Ishikawa (cell line): ENCODE measurements at regions not wholly inside any gene's neighbourhood (a gene's known extent, or its start where the extent isn't known, plus 50 kb on each side); places are given as distances from the start of the nearest gene placed in this dataset.

Experiments
- CEBPB ChIP-seq: IDR thresholded peaks from 2 replicates; pipeline ENCODE4 v1.6.1; 2012
- CREB1 ChIP-seq: IDR thresholded peaks from 2 replicates; pipeline ENCODE4 v1.6.1; 2012; ENCODE audit warnings: low read depth
- EGR1 ChIP-seq: IDR thresholded peaks from 2 replicates; pipeline ENCODE4 v1.6.1; 2012
- EP300 ChIP-seq: IDR thresholded peaks from 2 replicates; pipeline ENCODE4 v1.6.1; 2012; ENCODE audit warnings: borderline replicate concordance
- FOXM1 ChIP-seq: IDR thresholded peaks from 2 replicates; pipeline ENCODE4 v1.6.1; 2012; ENCODE audit warnings: low read depth, borderline replicate concordance
- NFIC ChIP-seq: IDR thresholded peaks from 2 replicates; pipeline ENCODE4 v1.6.1; 2012
- RAD21 ChIP-seq: IDR thresholded peaks from 2 replicates; pipeline ENCODE4 v1.6.1; 2012; ENCODE audit warnings: low read depth
- TAF1 ChIP-seq: IDR thresholded peaks from 2 replicates; pipeline ENCODE4 v1.6.1; 2012; ENCODE audit warnings: low read depth, mild to moderate bottlenecking
- TCF12 ChIP-seq: IDR thresholded peaks from 2 replicates; pipeline ENCODE4 v1.6.1; 2012; ENCODE audit warnings: low read depth
- TEAD4 ChIP-seq: IDR thresholded peaks from 2 replicates; pipeline ENCODE4 v1.6.1; 2012
- YY1 ChIP-seq: IDR thresholded peaks from 2 replicates; pipeline ENCODE4 v1.6.1; 2012; ENCODE audit warnings: low read depth
- ZBTB7A ChIP-seq: IDR thresholded peaks from 2 replicates; pipeline ENCODE4 v1.6.1; 2012; ENCODE audit warnings: low read depth
- TF ChIP-seq, protein P1 (sequence below): IDR thresholded peaks from 2 replicates; pipeline ENCODE4 v1.6.1; 2012; ENCODE audit warnings: low read depth, mild to moderate bottlenecking
- TF ChIP-seq, protein P2 (sequence below): IDR thresholded peaks from 2 replicates; pipeline ENCODE4 v1.6.1; 2012
- TF ChIP-seq, protein P3 (sequence below): IDR thresholded peaks from 2 replicates; pipeline ENCODE4 v1.6.1; 2012

DNA sequence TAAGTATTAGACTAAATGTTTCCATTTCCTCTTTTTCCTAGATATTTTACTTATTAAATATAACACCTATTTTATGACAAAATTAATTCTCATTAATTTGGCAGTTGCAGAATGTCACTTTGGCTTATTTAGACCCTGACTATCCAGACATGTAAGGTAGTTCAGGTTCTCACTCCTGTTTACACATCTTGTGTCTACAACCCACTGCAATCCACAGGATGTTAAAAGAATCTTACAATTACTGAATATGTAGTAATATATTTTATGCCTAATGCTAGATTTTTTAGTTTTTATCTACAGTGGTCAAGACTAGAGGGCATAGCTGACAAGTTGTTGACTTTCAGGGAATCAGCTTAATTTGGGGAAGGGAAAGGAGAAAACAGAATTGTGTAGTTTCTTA, 346.7 kb downstream of the USP25 start:
- TF ChIP-seq EGR1 (no peak), CREB1 (no peak), TEAD4 (no peak), FOXM1 (no peak), ZBTB7A (no peak), NFIC (no peak)
- TF ChIP-seq, protein P1, sequence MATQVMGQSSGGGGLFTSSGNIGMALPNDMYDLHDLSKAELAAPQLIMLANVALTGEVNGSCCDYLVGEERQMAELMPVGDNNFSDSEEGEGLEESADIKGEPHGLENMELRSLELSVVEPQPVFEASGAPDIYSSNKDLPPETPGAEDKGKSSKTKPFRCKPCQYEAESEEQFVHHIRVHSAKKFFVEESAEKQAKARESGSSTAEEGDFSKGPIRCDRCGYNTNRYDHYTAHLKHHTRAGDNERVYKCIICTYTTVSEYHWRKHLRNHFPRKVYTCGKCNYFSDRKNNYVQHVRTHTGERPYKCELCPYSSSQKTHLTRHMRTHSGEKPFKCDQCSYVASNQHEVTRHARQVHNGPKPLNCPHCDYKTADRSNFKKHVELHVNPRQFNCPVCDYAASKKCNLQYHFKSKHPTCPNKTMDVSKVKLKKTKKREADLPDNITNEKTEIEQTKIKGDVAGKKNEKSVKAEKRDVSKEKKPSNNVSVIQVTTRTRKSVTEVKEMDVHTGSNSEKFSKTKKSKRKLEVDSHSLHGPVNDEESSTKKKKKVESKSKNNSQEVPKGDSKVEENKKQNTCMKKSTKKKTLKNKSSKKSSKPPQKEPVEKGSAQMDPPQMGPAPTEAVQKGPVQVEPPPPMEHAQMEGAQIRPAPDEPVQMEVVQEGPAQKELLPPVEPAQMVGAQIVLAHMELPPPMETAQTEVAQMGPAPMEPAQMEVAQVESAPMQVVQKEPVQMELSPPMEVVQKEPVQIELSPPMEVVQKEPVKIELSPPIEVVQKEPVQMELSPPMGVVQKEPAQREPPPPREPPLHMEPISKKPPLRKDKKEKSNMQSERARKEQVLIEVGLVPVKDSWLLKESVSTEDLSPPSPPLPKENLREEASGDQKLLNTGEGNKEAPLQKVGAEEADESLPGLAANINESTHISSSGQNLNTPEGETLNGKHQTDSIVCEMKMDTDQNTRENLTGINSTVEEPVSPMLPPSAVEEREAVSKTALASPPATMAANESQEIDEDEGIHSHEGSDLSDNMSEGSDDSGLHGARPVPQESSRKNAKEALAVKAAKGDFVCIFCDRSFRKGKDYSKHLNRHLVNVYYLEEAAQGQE: no peak
- TF ChIP-seq, protein P2, sequence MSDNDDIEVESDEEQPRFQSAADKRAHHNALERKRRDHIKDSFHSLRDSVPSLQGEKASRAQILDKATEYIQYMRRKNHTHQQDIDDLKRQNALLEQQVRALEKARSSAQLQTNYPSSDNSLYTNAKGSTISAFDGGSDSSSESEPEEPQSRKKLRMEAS: no peak
- TF ChIP-seq, protein P3, sequence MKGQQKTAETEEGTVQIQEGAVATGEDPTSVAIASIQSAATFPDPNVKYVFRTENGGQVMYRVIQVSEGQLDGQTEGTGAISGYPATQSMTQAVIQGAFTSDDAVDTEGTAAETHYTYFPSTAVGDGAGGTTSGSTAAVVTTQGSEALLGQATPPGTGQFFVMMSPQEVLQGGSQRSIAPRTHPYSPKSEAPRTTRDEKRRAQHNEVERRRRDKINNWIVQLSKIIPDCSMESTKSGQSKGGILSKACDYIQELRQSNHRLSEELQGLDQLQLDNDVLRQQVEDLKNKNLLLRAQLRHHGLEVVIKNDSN: no peak

DNA sequence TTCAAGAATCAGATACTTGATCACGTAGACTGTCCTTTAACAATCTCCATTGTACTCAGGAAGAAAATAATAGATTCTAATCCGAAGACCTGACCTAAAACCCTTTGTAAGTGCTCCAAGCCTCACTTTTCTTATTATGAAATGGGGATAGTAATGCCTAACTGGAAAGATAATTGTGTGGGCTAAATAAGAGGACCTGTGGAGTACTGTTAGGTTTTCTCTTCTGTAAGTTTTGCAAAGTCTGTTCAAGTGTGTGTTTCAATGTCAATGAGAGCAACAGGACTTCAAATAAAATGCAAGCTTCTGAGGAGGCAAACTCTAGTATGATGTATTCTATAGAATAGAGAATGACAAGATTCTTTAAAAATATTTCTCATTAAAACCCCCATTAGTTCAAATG, 348.6 kb downstream of the USP25 start:
- TF ChIP-seq NFIC (no peak), YY1 (no peak), CEBPB (no peak), TAF1 (no peak), TCF12 (no peak), EP300 (no peak), EGR1 (no peak), ZBTB7A (no peak), FOXM1 (no peak), TEAD4 (no peak), CREB1 (no peak), RAD21 (no peak)
- TF ChIP-seq, protein P1: no peak
- TF ChIP-seq, protein P3: no peak
- TF ChIP-seq, protein P2: no peak

DNA sequence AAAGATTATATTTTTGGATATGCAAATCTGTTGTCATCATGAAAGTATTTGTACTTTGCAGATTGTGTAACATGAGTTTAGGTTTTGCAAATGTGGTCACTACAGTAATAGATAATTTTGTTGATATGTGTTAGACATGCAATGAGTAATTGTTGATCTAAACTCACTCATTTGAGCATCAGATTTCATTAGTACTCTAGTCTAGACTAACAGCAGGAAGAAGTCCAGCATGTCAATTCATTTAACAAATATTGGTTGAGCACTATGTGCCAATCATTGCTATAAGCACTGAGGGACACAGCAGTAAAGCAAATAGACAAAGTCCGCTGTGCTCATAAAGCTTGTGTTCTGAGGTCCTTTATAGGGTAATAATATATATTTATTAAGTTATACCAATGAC, 350.0 kb downstream of the USP25 start:
- TF ChIP-seq, protein P1: no peak
- no peak for TF ChIP-seq NFIC
- TF ChIP-seq EP300: no peak
- TF ChIP-seq TAF1: no peak
- no peak for TF ChIP-seq YY1
- no peak for TF ChIP-seq ZBTB7A

DNA sequence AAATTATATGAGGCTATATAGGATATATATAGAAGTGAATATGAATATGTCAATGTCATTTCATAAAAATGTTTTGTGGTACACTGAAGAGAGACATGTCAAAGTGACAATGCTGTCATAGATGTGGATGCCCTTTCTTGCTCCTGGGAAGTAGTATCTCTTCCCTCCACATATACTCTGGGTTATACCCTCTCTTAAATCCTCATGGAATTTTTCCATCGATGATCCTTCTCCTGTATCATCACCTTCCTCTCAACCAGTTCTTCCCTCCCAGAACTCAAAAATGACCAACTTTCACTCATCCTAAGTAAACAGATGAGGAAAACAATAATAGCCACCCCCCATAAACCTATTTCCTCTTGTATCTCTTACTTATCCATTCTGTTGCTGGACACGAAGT, 351.5 kb downstream of the USP25 start:
- TF ChIP-seq FOXM1: no peak
- TF ChIP-seq, protein P3: no peak
- no peak for TF ChIP-seq CEBPB
- TF ChIP-seq TEAD4: no peak
- TF ChIP-seq CREB1: no peak
- no peak for TF ChIP-seq YY1
- TF ChIP-seq EP300: no peak
- no peak for TF ChIP-seq EGR1
- TF ChIP-seq ZBTB7A: no peak
- no peak for TF ChIP-seq TAF1
- TF ChIP-seq, protein P2: no peak
